Adrenal gland (tissue), 9 donors: ENCODE measurements at regions not wholly inside any gene's neighbourhood (a gene's known extent, or its start where the extent isn't known, plus 50 kb on each side); places are given as distances from the start of the nearest gene placed in this dataset.
A peak's percentile ranks its signal among the peaks of the same experiment; 100 is the strongest.

ENCODE experiments used
- DNase-seq, 7 donors: peaks; one replicate each; pipeline ENCODE4 v3.0.0-alpha.2; 2019 to 2020
- H3K27ac ChIP-seq, 5 donors: fragments of 200-600 bp; sonication (generic) in 4 of 5; 1 replicate in 3 of 5; 2 replicates in 2 of 5; pipeline versions ENCODE4 v1.5.1 to v1.8.0; 2016 to 2020; ENCODE audit warnings: mild to moderate bottlenecking in 1 of 5
- H3K27me3 ChIP-seq: fragments of 200-600 bp; 2 replicates; pipeline ENCODE4 v1.8.0; 2021
- H3K36me3 ChIP-seq, 2 donors: fragments of 200-600 bp; replicated peaks in 1 of 2; 1 replicate in 1 of 2; 2 replicates in 1 of 2; pipeline versions ENCODE4 v1.5.1 to v1.8.0; 2018 to 2022
- H3K4me1 ChIP-seq, 2 donors: fragments of 200-600 bp; replicated peaks in 1 of 2; 1 replicate in 1 of 2; 2 replicates in 1 of 2; pipeline versions ENCODE4 v1.5.1 to v1.8.0; 2018 to 2021
- H3K4me3 ChIP-seq, 4 donors: fragments of 200-600 bp; sonication (generic) in 3 of 4; one replicate each; pipeline ENCODE4 v1.5.1; 2016 to 2018
- H3K9me3 ChIP-seq, 3 donors: fragments of 200-600 bp; sonication (generic) in 1 of 3; replicated peaks in 1 of 3; 1 replicate in 2 of 3; 2 replicates in 1 of 3; pipeline versions ENCODE4 v1.5.1 to v1.8.0; 2016 to 2021
- POLR2A ChIP-seq, 2 donors: fragments of 450-650 bp; IDR thresholded peaks; one replicate each; pipeline ENCODE4 v1.6.1; 2017; ENCODE audit warnings: antibody characterized with exemption in 2 of 2, mild to moderate bottlenecking in 2 of 2, moderate library complexity in 1 of 2
- WGBS, 4 donors: extraction: QIAGEN DNeasy Blood & Tissue Kit in 2 of 4; methylation state at CpG; one replicate each; pipeline versions ENCODE4 v1.1.5 to v1.1.7; 2013 to 2017; 5-methylcytosine and 5-hydroxymethylcytosine counted together
- intact Hi-C, 2 donors: fragments of 100-400 bp; cut with DNase I; formaldehyde crosslinking; loops; one replicate each; pipeline versions ENCODE4 v1.14.1 to v1.15.0; 2022 to 2023
- TF ChIP-seq, protein P1 (sequence below), 6 experiments: fragments of 450-650 bp in 4 of 6; fragments of 200-600 bp in 2 of 6; sonication (generic) in 1 of 6; IDR thresholded peaks; 1 replicate in 5 of 6; 2 replicates in 1 of 6; pipeline versions ENCODE4 v1.5.1 to v1.8.0; 2016 to 2021; ENCODE audit warnings: antibody characterized with exemption in 6 of 6, mild to moderate bottlenecking in 2 of 6, moderate library complexity in 1 of 6
- donor health status: healthy with polysubstance abuse.
- donor health status: Bipolar disorder and iron deficiency.
- donor health status: DM: yes; HTN: yes; CAD: no.
- donor health status: DM: no; HTN: no; CAD: no.
- donor health status: DM: no; HTN: no; CAD: no.

GRCh38 chr12:24591079-24591626 lies 357.7 kb downstream of the BCAT1 start:
- Histone ChIP-seq H3K36me3 (no peaks in the 10 kb centered on the region), H3K4me1 (no peaks in the 10 kb centered on the region), H3K9me3 (no peaks in the 10 kb centered on the region), H3K27me3 (no peaks in the 10 kb centered on the region), H3K4me3 (no peak overlapping the region), H3K27ac (no peak overlapping the region)
- intact Hi-C loops: no loop called here
- TF ChIP-seq, protein P1, sequence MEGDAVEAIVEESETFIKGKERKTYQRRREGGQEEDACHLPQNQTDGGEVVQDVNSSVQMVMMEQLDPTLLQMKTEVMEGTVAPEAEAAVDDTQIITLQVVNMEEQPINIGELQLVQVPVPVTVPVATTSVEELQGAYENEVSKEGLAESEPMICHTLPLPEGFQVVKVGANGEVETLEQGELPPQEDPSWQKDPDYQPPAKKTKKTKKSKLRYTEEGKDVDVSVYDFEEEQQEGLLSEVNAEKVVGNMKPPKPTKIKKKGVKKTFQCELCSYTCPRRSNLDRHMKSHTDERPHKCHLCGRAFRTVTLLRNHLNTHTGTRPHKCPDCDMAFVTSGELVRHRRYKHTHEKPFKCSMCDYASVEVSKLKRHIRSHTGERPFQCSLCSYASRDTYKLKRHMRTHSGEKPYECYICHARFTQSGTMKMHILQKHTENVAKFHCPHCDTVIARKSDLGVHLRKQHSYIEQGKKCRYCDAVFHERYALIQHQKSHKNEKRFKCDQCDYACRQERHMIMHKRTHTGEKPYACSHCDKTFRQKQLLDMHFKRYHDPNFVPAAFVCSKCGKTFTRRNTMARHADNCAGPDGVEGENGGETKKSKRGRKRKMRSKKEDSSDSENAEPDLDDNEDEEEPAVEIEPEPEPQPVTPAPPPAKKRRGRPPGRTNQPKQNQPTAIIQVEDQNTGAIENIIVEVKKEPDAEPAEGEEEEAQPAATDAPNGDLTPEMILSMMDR (IDR thresholded peaks at IDR 0.05): no peak
- no peak for TF ChIP-seq POLR2A (IDR thresholded peaks at IDR 0.05)
- WGBS, 4 donors: 61 to 72% (median 69%) methylated on average over 4 of the region's 4 CpGs
- no peak for DNase-seq

DNA sequence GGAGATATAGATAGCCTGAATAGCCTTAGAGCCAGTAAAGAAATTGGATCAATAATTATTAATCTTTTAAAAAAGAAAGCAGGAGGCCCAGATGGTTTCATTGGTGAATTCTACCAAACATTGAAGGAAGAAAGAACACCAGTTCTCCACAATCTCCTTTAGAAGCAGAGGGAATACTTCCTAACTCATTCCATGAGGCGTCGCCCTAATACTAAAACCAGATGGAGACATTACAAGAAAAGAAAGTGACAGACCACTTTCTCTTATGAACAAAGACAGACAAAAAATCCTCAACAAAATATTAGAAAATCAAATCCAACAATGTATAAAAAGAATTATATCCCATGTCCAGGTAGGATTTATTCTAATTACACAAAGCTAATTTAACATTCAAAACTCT lies 362.6 kb downstream of the BCAT1 start:
- intact Hi-C loops: no loop called here
- 96 to 100% (median 97%) methylated on average over 2 of the region's 2 CpGs for WGBS, 4 donors
- no peak for DNase-seq
- no peak for TF ChIP-seq POLR2A (IDR thresholded peaks at IDR 0.05)
- TF ChIP-seq, protein P1 (IDR thresholded peaks at IDR 0.05): no peak
- H3K4me1 ChIP-seq: no peaks in the 10 kb centered on the region
- no peaks in the 10 kb centered on the region for H3K9me3 ChIP-seq
- no peak overlapping the region for H3K4me3 ChIP-seq
- H3K36me3 ChIP-seq: no peaks in the 10 kb centered on the region
- H3K27ac ChIP-seq: no peak overlapping the region
- H3K27me3 ChIP-seq: no peaks in the 10 kb centered on the region

DNA sequence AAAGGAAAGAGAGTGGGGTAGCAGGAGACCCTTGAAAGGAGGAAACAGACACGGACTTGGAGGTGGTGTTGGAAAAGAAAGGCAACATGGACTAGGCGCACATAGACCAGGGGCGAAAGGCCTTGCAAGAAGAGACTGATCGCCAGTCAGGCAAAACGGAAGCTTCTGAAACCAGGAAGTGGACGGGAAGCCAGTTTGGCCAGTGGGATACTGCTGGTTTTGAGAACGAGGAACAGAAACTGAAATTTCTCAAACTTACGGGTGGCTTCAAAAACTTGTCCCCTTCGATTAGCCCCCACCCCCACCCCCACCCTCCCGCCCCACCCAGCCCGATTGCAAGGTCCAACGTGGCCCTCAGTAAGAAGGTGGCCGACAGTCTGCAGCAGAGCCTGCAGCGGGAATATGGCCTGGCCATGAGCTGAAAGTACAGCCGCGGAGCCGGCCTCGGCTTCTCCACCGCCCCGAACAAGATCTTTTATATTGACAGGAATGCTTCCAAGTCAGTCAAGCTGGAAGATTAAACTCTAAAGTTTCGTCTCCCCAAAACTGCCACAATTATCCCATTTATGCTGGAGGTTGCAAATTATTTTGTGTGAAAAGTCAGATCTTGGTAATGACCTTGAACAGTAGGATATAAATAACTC lies 364.7 kb downstream of the BCAT1 start:
- intact Hi-C loops: no loop called here
- Histone ChIP-seq H3K9me3 (no peaks in the 10 kb centered on the region), H3K36me3 (no peaks in the 10 kb centered on the region), H3K4me1 (no peaks in the 10 kb centered on the region), H3K27ac (no peak overlapping the region), H3K27me3 (no peaks in the 10 kb centered on the region), H3K4me3 (no peak overlapping the region)
- 84 to 90% (median 86%) methylated on average over 20 to 21 of the region's 21 CpGs for WGBS, 4 donors
- peak in 3 of 7 donors; percentile 12 to 20 (median 15) for DNase-seq
- TF ChIP-seq, protein P1 (IDR thresholded peaks at IDR 0.05): no peak
- TF ChIP-seq POLR2A (IDR thresholded peaks at IDR 0.05): no peak

GRCh38 chr12:24582954-24583601 lies 365.8 kb downstream of the BCAT1 start:
- H3K27me3 ChIP-seq: no peaks in the 10 kb centered on the region
- TF ChIP-seq, protein P1 (IDR thresholded peaks at IDR 0.05): no peak
- TF ChIP-seq POLR2A (IDR thresholded peaks at IDR 0.05): no peak
- H3K36me3 ChIP-seq: no peaks in the 10 kb centered on the region
- no peak overlapping the region for H3K4me3 ChIP-seq
- no peaks in the 10 kb centered on the region for H3K4me1 ChIP-seq
- 94 to 96% (median 96%) methylated on average over 18 of the region's 18 CpGs for WGBS, 4 donors
- no peak overlapping the region for H3K27ac ChIP-seq
- DNase-seq: no peak
- H3K9me3 ChIP-seq: no peaks in the 10 kb centered on the region
- intact Hi-C loops: no loop called here
